ENCODE measurements at regions not wholly inside any gene's neighbourhood (a gene's known extent, or its start where the extent isn't known, plus 50 kb on each side); places are given as distances from the start of the nearest gene placed in this dataset.

GRCh38 chr5:45189481-45189880 lies 380.7 kb downstream of the MRPS30 start:
- DNase-seq = no peak
- H3K27ac ChIP-seq = no peak overlapping the region
- no peak overlapping the region for H3K4me3 ChIP-seq
- H3K9me3 ChIP-seq = no peaks in the 10 kb centered on the region
- TF ChIP-seq CTCF (IDR thresholded peaks at IDR 0.05) (no peak), POLR2A (IDR thresholded peaks at IDR 0.05) (no peak)
- no peaks in the 10 kb centered on the region for H3K27me3 ChIP-seq
- H3K4me1 ChIP-seq = no peaks in the 10 kb centered on the region
- no peaks in the 10 kb centered on the region for H3K36me3 ChIP-seq

GRCh38 chr5:45195026-45195425 lies 386.3 kb downstream of the MRPS30 start:
- Histone ChIP-seq H3K27ac (no peak overlapping the region), H3K4me1 (no peaks in the 10 kb centered on the region), H3K27me3 (no peaks in the 10 kb centered on the region), H3K9me3 (no peaks in the 10 kb centered on the region), H3K4me3 (no peak overlapping the region), H3K36me3 (no peaks in the 10 kb centered on the region)
- TF ChIP-seq POLR2A (IDR thresholded peaks at IDR 0.05) = no peak
- TF ChIP-seq CTCF (IDR thresholded peaks at IDR 0.05) = no peak
- DNase-seq = no peak

Measured in Peyer's patch (tissue), 4 donors.